PFSK-1 (cell line): ENCODE measurements at regions not wholly inside any gene's neighbourhood (a gene's known extent, or its start where the extent isn't known, plus 50 kb on each side); places are given as distances from the start of the nearest gene placed in this dataset.

Experiments used
- FOXP2 ChIP-seq: optimal IDR thresholded peaks from 2 replicates; pipeline ENCODE3; 2011; ENCODE audit warnings: borderline replicate concordance, control low read depth, inconsistent platforms; ENCODE audit not compliant: insufficient read depth; ENCODE audit errors: extremely low read length, extremely low read depth
- POLR2AphosphoS5 ChIP-seq: IDR thresholded peaks from 2 replicates; pipeline ENCODE4 v1.6.1; 2012; ENCODE audit warnings: low read depth, mild to moderate bottlenecking, control low read depth, low read length, moderate library complexity
- SIN3A ChIP-seq: IDR thresholded peaks from 2 replicates; pipeline ENCODE4 v1.6.1; 2012; ENCODE audit warnings: mild to moderate bottlenecking, low read length, moderate library complexity, borderline replicate concordance; ENCODE audit not compliant: insufficient read depth
- TAF1 ChIP-seq: IDR thresholded peaks from 2 replicates; pipeline ENCODE4 v1.6.1; 2012; ENCODE audit warnings: low read length, control low read depth, borderline replicate concordance; ENCODE audit not compliant: insufficient read depth
- TF ChIP-seq, protein P1 (sequence below), 2 experiments: IDR thresholded peaks; 2 replicates each; pipeline versions ENCODE4 v1.6.1 to v1.8.0; 2011 to 2012; ENCODE audit warnings: low read depth in 2 of 2, low read length in 2 of 2, control low read depth in 1 of 2, inconsistent platforms in 1 of 2, mild to moderate bottlenecking in 1 of 2, moderate library complexity in 1 of 2; ENCODE audit not compliant: insufficient read depth in 1 of 2

GRCh38 chr9:89958086-89958485 lies 353.3 kb downstream of the GADD45G start:
- TF ChIP-seq POLR2AphosphoS5 = no peak
- TF ChIP-seq SIN3A = no peak
- TF ChIP-seq TAF1 = no peak
- TF ChIP-seq, protein P1, sequence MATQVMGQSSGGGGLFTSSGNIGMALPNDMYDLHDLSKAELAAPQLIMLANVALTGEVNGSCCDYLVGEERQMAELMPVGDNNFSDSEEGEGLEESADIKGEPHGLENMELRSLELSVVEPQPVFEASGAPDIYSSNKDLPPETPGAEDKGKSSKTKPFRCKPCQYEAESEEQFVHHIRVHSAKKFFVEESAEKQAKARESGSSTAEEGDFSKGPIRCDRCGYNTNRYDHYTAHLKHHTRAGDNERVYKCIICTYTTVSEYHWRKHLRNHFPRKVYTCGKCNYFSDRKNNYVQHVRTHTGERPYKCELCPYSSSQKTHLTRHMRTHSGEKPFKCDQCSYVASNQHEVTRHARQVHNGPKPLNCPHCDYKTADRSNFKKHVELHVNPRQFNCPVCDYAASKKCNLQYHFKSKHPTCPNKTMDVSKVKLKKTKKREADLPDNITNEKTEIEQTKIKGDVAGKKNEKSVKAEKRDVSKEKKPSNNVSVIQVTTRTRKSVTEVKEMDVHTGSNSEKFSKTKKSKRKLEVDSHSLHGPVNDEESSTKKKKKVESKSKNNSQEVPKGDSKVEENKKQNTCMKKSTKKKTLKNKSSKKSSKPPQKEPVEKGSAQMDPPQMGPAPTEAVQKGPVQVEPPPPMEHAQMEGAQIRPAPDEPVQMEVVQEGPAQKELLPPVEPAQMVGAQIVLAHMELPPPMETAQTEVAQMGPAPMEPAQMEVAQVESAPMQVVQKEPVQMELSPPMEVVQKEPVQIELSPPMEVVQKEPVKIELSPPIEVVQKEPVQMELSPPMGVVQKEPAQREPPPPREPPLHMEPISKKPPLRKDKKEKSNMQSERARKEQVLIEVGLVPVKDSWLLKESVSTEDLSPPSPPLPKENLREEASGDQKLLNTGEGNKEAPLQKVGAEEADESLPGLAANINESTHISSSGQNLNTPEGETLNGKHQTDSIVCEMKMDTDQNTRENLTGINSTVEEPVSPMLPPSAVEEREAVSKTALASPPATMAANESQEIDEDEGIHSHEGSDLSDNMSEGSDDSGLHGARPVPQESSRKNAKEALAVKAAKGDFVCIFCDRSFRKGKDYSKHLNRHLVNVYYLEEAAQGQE (IDR thresholded peaks at IDR 0.05; ENCODE audit: insufficient read depth in 1 of 2, low read depth in 2 of 2, low read length in 2 of 2) = no peak
- no peak for TF ChIP-seq FOXP2
